ENCODE measurements at regions not wholly inside any gene's neighbourhood (a gene's known extent, or its start where the extent isn't known, plus 50 kb on each side); places are given as distances from the start of the nearest gene placed in this dataset.
"Not testable (repeated sequence)": the region's sequence is repeated elsewhere in the genome, so short reads cannot be mapped to it uniquely, and the experiment has no call there.

DNA sequence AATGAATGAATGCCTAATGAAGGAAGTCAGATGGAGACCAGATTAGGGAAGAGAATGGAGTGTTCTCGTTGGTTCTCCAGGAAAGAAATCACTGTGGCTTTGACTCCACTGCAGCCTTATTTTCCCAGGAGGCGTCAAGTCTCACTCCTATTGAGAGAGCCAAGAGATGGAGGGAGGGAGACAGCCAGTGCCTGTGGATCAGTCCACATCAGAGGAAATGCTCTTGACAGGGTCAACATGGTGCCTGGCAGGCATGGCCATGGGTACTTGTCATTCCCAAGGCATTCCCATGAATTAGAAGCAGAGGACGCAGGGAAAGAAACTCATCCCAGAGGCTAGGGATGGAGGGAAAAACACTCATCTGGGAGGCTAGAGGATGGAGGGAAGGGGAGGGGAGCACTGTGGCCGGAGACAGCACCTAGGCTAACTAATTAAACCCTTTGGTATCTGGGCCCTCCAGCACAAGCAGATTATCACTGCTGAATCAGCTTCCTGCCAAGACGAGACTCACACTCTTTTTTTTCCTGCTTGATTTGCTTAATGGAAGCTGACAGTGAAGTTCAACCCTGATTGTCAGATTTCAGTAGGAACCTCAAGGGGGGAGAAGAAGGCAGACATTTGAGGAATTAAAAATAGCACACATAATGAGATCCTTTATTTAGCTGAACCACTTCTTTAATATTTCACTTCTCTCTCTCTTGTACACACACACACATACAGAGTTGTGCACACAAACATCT, 1233.2 kb upstream of the AUTS2 start:
- TF ChIP-seq ZNF274 (IDR thresholded peaks at IDR 0.05; ENCODE audit: low read depth, low read length) = no peak
- H3K4me3 ChIP-seq (ENCODE audit: low read length) = no peak overlapping the region

GRCh38 chr7:68371985-68372384, 1226.3 kb upstream of the AUTS2 start:
- H3K4me3 ChIP-seq (ENCODE audit: low read length) = no peak overlapping the region
- no peak for TF ChIP-seq ZNF274 (IDR thresholded peaks at IDR 0.05; ENCODE audit: low read depth, low read length)

- no peak overlapping the region for H3K4me3 ChIP-seq (ENCODE audit: low read length)
- TF ChIP-seq ZNF274 (IDR thresholded peaks at IDR 0.05; ENCODE audit: low read depth, low read length) = no peak
Observed at GRCh38 chr7:68376131-68376661, 1222.1 kb upstream of the AUTS2 start.

DNA sequence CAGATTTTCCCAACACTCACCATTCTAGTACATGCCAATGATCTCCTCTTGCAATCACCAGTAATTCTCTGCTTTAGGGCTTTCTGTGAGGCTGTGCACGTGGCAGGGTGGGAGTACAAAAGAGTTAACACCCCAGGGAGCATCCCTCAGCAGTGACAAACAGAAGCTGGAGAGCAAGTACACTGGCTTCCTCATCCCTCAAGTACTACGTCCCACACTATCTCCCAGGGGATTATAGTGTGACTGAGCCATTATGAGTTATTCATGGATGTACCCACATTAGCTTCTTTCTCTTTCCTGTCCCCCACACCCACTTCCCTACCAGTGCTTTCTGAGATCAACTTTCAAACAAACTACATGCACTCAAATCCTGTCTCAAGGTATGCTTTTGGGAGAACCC, 1216.5 kb upstream of the AUTS2 start:
- no peak for TF ChIP-seq ZNF274 (IDR thresholded peaks at IDR 0.05; ENCODE audit: low read depth, low read length)

DNA sequence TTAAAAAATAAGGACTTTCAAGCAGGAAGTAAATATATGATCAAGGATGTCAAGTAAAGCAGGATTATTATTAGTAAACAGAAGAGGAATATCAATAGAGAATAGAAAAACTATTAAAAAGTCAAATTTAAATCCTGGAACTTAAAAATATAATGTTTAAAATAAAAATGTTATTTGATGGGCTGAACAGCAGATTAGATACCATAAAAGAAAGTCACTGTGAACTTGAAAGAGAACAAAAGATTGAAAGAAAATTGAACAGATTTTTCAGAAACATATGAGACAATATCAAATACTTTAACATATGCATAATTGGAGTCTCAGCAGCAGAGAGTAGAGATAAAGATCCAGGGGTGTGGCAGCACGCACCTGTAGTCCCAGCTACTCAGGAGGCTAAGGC, 1213.7 kb upstream of the AUTS2 start:
- H3K4me3 ChIP-seq (ENCODE audit: low read length) = no peak overlapping the region
- TF ChIP-seq ZNF274 (IDR thresholded peaks at IDR 0.05; ENCODE audit: low read depth, low read length) = no peak

More for the DNA sequence above, 1216.5 kb upstream of the AUTS2 start:
- H3K4me3 ChIP-seq (ENCODE audit: low read length) = no peak overlapping the region

DNA sequence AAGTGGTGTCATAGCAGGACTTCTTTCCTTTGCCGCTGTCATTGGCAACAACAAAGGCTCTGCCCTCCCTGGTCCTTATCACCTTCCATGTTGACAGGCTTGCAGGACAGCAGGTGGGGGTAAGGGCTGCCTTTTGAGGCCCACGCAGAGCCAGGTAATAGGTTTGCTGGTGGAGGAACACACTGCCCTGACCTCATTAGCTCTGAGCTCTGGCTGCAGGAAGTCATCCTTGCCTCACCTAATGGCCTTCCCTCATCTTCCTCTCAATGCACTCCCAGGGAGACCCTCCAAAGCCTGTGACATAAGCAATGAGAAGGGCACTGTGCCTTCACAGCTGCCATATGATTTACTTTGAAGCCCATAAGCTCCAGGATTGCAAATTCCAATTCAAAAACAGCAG, 1205.2 kb upstream of the AUTS2 start:
- TF ChIP-seq ZNF274 (IDR thresholded peaks at IDR 0.05; ENCODE audit: low read depth, low read length) = no peak
- no peak overlapping the region for H3K4me3 ChIP-seq (ENCODE audit: low read length)

DNA sequence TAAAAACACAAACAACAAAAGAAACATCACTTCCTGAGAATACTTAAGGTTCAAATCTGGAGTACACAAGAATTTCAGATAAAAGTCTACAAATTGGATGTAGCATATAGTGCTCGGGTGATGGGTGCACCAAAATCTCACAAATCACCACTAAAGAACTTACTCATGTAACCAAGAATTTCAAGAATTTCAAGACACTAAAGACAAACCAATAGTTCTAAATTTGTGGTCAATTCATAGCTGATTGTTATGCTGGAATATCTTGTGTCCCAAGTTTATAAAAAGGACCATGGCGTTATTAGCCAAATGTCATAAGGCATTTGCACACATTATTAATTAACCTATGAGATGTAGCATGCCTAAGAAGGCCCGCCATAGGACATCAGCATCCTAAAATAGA, 1204.1 kb upstream of the AUTS2 start:
- no peak overlapping the region for H3K4me3 ChIP-seq (ENCODE audit: low read length)
- TF ChIP-seq ZNF274 (IDR thresholded peaks at IDR 0.05; ENCODE audit: low read depth, low read length) = no peak

GRCh38 chr7:68399991-68400590, 1198.2 kb upstream of the AUTS2 start:
- no peak overlapping the region for H3K4me3 ChIP-seq (ENCODE audit: low read length)
- no peak for TF ChIP-seq ZNF274 (IDR thresholded peaks at IDR 0.05; ENCODE audit: low read depth, low read length)

DNA sequence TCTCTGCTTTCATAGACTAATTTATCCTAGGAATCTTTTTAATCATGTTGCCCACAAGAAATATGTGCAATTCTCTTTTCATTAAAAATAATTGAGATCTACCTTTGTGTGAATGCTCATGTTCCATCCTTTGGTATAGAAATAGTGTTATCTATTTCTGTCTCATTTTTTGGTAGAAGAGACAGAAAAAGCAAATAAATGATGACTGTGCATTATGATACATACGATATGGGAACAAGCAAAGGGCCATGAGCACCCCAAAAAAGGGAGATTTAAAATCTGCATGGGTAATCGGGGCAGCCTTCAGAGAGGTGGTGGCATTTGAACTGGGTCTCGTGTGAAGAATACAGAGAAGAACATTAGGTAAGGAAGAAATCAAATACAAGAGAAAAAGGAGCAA, 1197.5 kb upstream of the AUTS2 start:
- TF ChIP-seq ZNF274 (IDR thresholded peaks at IDR 0.05; ENCODE audit: low read depth, low read length) = no peak
- no peak overlapping the region for H3K4me3 ChIP-seq (ENCODE audit: low read length)

DNA sequence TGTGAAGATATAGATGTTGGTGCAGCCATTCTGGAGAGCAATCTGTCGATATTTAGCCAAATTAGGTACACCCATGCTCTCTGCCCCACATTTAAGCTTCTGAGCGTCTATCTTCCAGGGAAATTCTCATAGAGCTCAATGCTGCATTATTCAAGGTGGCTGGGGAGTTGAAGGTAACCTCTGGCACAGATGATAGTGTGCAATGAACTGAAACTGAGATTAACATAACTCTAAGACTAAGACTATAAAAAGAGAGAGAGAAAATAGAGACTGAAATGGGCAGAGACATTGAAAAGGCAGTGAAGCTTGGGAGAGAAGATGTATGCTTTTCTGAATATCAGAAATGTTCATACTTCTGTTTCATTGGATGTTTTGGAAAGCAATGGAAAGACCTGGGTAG, 1197.0 kb upstream of the AUTS2 start:
- no peak for TF ChIP-seq ZNF274 (IDR thresholded peaks at IDR 0.05; ENCODE audit: low read depth, low read length)
- no peak overlapping the region for H3K4me3 ChIP-seq (ENCODE audit: low read length)

GRCh38 chr7:68406480-68406879, 1191.8 kb upstream of the AUTS2 start:
- no peak overlapping the region for H3K4me3 ChIP-seq (ENCODE audit: low read length)
- TF ChIP-seq ZNF274 (IDR thresholded peaks at IDR 0.05; ENCODE audit: low read depth, low read length) = no peak

DNA sequence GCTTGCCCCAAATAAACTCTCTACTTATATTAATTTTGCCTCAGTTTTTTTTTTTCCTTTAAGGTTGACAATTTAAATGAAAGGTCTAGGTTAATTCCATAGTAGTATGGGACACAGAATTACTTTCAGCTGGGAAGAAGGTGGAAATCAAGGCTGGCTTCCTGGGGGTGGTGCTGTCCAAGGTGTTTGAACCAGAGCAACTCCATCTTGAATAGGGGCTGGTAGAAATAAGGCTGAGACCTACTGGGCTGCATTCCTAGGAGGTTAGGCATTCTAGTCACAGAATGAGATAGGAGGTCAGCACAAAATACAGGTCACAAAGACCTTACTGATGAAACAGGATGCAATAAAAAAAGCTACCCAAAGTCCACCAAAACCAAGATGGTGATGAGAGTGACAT, 1190.8 kb upstream of the AUTS2 start:
- TF ChIP-seq ZNF274 (IDR thresholded peaks at IDR 0.05; ENCODE audit: low read depth, low read length) = no peak
- H3K4me3 ChIP-seq (ENCODE audit: low read length) = no peak overlapping the region

- H3K4me3 ChIP-seq (ENCODE audit: low read length) = no peak overlapping the region
- no peak for TF ChIP-seq ZNF274 (IDR thresholded peaks at IDR 0.05; ENCODE audit: low read depth, low read length)
Observed at GRCh38 chr7:68408873-68409272, 1189.4 kb upstream of the AUTS2 start.

- no peak overlapping the region for H3K4me3 ChIP-seq (ENCODE audit: low read length)
- TF ChIP-seq ZNF274 (IDR thresholded peaks at IDR 0.05; ENCODE audit: low read depth, low read length) = no peak
Observed at GRCh38 chr7:68409851-68410250, 1188.4 kb upstream of the AUTS2 start.

- H3K4me3 ChIP-seq (ENCODE audit: low read length) = not testable (repeated sequence)
Observed at GRCh38 chr7:68410693-68411092, 1187.6 kb upstream of the AUTS2 start.

Data from GM08714 (cell line).